Ureter (tissue), 1 donor: ENCODE measurements at regions not wholly inside any gene's neighbourhood (a gene's known extent, or its start where the extent isn't known, plus 50 kb on each side); places are given as distances from the start of the nearest gene placed in this dataset.

ENCODE experiments used
- DNase-seq: peaks from one replicate; pipeline ENCODE4 v3.0.0-alpha.2; 2020; ENCODE audit warnings: low spot score
- donor health status: DM: yes; HTN: yes; CAD: no.

- DNase-seq = no peak
Measured at GRCh38 chr2:76320716-76321115, 610.0 kb upstream of the GCFC2 start.

DNA sequence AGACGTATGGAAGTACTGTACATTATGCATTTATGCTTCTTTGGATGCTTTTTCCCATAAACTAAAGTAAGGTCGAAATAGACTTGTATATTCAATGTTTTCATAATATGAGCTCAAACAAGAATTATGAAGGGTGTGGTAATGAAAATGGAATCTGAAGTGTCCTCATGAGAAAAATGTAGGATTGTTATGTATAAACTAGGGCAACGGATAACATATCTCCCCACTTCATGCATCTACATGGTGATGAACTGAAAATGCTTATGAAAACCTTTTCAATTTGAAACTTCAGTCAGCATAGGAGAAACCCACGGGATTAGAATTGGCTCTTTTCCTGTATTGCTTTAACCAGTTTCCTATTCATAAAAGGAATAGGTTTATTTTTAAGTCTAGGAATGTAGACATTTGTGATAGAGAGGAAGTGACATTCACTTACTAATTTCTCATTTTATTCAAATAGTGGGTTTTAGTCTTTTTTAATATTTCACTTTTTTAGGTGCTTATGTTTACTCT, 608.2 kb upstream of the GCFC2 start:
- DNase-seq = no peak

DNA sequence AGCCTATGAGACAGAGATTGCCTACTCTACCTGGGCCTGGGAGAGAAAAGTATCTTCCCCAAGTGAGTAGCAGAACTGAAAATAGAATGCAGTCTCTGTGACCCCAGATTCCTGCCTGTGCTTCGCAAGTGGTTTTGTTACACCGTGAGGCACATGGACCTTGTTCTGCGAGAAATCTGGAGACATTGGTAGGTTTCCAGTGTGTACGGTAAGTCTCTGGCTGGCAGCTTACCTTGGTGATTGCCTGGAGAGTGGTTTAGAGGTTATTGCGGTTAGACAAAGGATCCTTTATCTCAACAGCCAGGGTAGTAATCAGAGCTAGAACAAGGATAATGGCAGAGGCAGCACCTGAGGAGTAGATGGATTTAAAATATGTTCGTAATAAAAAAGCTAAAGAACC, 606.0 kb upstream of the GCFC2 start:
- no peak for DNase-seq

- no peak for DNase-seq
Measured at GRCh38 chr2:76314271-76315020, 603.7 kb upstream of the GCFC2 start.

DNA sequence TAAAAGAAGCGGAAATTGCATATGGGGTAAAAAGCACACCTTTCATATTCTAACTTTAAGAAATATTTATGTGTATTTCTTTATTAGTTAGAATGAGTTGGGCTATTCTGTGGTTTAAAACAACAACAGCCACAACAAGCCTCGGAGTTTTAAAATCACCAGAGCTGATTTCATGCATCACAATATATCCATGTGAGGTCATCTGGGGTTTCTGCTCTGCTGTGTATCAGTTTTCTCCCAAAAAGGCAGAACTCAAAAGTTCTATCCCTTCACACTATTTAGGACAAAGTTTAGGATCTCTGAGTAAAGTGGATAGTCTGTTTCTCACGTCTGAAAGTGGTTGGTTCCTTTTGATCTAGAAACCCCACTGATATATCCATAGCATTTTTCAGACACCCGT, 601.5 kb upstream of the GCFC2 start:
- no peak for DNase-seq

- no peak for DNase-seq
Measured at GRCh38 chr2:76311728-76312127, 601.0 kb upstream of the GCFC2 start.

GRCh38 chr2:76310894-76311633, 600.3 kb upstream of the GCFC2 start:
- no peak for DNase-seq

- DNase-seq = no peak
Measured at GRCh38 chr2:76307495-76307894, 596.8 kb upstream of the GCFC2 start.

DNA sequence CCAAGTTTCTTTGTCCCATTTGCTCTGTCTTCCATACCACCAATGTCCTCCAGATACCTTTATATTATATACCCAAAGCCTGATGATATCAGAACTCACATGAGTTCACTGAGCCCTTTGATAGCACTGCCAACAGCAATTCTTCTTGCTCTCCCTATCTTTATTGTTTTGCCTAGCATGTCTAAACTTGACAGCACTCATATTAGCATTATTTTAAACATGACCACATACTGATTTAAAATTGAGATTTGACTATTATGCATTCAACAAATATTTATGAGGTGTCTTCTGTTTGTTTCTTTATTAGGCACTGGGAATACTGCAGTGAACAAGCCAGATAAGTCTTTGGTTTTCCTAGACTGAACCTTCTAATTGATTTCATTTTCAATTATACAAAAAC, 587.3 kb upstream of the GCFC2 start:
- no peak for DNase-seq

DNA sequence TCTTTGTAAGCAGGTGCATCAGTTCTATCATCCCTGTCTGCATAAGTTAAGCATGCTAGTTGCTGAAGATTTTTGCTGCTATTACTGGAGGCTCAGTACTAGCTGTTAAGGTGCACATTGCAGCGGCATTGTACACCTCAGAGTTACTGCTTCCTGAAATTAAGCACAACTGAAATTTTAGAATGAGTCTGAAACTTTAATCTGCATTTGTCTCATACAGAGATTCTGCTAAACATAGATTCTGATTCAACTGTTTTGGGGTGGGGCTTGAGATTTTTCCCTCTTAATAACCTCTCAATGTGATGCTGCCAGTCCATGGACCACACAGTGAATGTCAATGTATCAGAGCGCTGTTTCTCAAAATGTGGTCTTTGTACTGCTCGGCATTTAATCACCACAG, 585.7 kb upstream of the GCFC2 start:
- no peak for DNase-seq

- DNase-seq = no peak
Measured at GRCh38 chr2:76295762-76296161, 585.0 kb upstream of the GCFC2 start.

DNA sequence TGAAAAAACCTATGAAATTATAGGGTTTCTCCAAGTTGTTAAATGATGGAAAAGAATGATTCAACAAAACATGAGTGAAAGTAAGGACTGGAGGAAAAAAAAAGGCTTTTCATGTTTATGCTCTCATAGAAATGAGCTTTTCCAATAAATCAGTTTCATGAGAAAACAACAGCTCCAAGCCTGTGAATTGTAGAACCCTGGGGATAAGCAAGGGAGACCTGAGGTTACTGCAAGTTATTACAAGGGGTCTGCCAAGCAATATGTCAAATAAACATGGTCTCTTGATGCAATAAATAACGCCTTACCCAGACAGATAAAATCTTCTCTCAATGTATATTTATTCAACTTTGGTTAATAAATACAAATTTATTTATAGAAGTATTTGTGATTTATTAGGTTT, 577.9 kb upstream of the GCFC2 start:
- no peak for DNase-seq

GRCh38 chr2:76288146-76288545, 577.4 kb upstream of the GCFC2 start:
- DNase-seq = no peak

DNA sequence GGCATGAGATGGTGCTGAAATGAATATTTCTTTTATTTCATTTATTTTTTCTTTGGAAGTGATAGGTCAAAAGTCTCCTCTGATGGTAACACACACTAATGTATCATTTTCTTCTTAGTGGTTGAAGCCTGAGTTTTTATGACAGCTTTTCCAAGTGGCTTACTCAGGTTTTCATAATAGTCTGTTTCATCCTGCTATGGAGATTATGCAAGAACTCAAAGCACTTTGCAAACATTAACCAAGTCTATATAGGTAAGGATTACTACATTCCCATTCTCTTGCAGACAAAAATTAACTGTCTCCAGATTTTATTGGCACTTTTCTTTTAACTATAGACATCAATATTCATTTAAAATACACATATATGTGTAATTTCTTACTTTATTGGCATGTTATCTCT, 572.6 kb upstream of the GCFC2 start:
- DNase-seq = no peak

DNA sequence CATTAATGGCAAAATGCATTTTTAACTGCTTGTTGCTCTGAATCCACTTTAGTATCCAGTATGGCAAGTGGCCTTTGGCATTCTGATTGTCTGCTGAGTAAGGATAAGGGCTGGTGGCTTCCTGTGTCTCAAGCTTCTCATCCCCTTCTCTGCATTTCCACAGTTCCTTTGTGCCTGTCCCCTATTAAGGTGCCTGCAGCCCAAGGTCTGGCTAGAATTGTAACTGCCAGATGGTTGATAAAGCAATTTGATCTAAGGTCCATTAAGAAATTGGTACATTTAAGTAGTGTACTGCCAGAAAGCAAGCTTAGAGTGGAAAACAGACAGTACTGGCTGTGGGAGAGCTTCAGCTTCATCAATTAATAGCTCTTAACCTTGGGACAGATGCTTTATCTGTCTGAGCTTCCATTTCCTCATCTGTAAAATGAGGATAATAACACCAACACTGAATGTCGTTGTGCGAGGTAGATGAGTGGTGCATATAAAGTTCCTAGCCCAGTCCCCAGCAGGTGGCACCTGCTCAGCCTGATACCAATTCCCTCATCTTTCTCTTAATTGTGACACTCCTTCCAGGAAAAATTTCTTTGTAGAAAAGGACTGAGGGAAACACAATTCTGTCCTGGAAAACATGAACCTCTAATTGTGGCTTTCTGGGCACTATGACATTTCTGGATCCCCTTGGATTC, 570.6 kb upstream of the GCFC2 start:
- no peak for DNase-seq

DNA sequence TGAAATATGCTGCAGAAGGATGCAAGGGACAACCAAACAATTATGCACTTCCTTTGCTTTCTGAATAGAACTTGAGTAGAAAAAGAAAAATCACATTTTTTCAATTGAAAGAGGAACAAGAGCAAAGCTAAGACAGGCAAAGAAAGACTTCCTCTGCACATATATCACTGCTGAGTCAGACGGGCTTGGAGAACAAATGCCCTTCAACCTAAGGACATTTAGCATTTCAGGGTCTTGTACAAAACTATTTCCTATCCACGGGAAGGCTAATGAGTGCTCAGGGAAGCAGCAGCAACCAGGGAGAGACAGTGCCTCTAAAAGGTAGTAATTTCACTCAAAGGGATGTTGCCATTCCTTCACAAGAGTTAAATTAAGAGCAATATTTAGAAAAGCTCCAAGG, 570.0 kb upstream of the GCFC2 start:
- DNase-seq = no peak

DNA sequence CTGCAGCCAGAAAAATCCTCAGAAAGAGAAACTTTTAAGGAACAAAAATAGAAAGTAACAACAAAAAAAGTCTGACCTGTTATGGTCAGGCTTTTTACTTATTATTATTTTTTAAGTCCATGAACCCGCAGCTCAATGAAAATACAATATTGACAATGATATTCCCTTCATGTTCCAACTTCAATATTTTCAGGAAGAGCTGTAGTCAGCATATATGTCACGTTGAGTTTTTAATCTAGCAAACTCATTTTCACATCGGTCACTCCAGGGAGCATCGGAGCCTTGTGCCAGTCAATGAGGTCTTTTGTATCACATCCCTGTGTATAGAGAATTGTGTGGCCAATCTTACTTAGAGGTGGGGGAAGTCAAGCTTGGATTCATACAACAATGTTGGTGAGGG, 568.4 kb upstream of the GCFC2 start:
- DNase-seq = no peak

GRCh38 chr2:76275788-76276187, 565.1 kb upstream of the GCFC2 start:
- no peak for DNase-seq

GRCh38 chr2:76274676-76275075, 564.0 kb upstream of the GCFC2 start:
- no peak for DNase-seq

- DNase-seq = no peak
Measured at GRCh38 chr2:76274160-76274559, 563.4 kb upstream of the GCFC2 start.

DNA sequence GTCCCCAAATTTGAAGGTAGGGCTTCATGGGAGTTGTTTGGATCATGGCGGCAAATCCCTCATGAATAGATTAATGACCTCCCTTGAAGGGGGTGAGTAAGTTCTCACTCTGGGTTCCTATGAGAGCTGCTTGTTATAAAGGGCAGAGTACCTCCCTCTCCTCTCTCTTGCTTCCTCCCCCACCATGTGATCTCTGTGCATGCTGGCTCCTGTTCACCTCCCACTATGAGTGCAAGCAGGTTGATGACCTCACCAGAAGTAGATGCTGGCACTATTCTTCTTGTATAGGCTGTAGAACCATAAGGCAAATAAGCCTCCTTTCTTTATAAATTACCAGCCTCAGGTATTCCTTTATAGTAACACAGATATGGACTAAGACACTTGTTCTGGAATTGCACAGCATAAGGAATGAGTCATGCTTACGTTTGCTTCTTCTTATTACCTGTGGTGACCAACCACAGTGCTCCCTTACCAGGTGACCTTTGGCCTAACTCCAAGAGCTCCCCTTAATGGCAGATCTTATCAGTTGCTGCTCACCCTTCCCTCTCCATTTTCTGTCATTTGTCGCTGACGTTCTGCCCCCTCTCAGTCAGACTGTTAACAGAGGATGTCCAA, 559.5 kb upstream of the GCFC2 start:
- no peak for DNase-seq

GRCh38 chr2:76268902-76269620, 558.3 kb upstream of the GCFC2 start:
- DNase-seq = no peak
